GM12874 (cell line): ENCODE measurements at regions not wholly inside any gene's neighbourhood (a gene's known extent, or its start where the extent isn't known, plus 50 kb on each side); places are given as distances from the start of the nearest gene placed in this dataset.

Source experiments
- CTCF ChIP-seq: IDR thresholded peaks from 2 replicates; pipeline ENCODE4 v1.5.1; 2011; ENCODE audit warnings: low read depth, mild to moderate bottlenecking, control low read depth, low read length, moderate library complexity; ENCODE audit not compliant: insufficient read depth

GRCh38 chr10:58068809-58069208 lies 198.9 kb downstream of the IPMK start:
- TF ChIP-seq CTCF: no peak

GRCh38 chr10:58066979-58067378 lies 200.7 kb downstream of the IPMK start:
- no peak for TF ChIP-seq CTCF

- no peak for TF ChIP-seq CTCF
Observed at GRCh38 chr10:58066126-58066525, 201.6 kb downstream of the IPMK start.

DNA sequence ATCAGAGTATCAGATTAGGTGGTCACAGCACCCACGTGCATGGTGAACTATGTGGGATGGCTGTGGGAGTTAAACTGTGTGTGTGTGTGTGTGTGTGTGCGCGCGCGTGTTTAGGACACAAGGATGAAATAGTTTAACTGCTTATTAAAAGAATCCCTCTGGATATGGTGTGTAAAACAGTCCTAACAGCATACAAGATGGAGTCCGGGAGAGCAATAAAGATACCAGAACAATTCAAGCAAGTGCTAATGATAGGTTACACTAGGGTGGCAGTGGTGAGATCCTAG lies 202.2 kb downstream of the IPMK start:
- TF ChIP-seq CTCF: no peak

DNA sequence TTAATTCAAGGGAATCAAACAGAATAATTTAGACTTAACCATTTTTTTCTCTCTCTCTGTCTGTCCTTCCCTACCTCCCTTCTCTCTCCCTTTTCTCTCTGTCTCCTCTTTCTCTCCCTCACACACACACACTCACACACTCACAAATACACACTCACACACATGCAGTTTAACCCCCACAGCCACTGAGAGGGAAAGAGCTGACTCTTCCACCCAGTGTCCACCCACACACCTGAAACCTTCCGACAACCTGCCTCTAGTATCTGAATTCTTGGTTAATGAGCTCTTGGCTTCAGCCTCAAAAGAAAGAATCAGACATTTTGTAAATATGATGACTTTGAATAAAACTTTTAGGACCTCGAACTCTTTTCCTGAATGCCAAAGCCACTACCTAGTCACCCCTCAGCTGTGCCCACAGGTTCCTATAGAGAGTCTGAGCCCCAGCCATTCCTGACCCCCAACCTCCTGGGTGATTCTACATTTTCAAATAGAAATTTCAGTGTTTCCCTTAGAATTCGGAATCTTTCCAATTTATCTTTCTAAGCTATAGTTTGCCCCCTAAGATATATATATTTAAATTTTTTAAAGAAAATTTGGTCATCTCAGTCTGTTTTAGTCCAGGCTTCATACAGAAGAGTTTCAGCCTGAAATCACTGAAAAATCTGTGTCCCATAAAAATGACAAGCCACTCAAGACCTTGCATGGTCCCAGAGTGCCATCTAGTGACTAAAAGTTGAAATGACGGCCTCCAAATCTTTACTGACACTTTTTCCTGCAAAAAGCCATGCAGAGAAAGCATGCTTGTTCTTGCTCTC lies 202.8 kb downstream of the IPMK start:
- peak; percentile 57 for TF ChIP-seq CTCF

- TF ChIP-seq CTCF: no peak
Observed at GRCh38 chr10:58063861-58064480, 203.7 kb downstream of the IPMK start.

DNA sequence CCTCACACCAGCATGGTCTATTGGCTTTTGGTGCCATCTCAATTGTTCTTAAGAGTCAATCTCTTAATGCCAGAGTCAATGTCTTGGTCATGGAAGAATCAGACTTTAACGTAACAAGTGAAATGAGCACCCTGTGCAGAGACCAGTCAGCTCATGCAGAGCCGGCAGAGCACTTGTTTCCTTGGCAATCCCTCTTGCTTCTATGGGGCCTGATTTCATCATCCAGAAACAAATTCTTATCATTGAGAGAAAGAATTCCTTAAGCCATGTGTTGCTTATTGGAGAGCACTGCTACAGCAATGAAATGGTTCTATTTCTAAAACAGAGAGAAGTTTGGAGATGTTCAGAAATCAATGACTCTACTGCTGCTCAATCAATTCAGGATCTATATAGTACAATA lies 212.8 kb downstream of the IPMK start:
- no peak for TF ChIP-seq CTCF
